ACHN (cell line): ENCODE measurements at regions not wholly inside any gene's neighbourhood (a gene's known extent, or its start where the extent isn't known, plus 50 kb on each side); places are given as distances from the start of the nearest gene placed in this dataset.

ENCODE experiments used
- DNase-seq: peaks from one replicate; pipeline ENCODE4 v3.0.0-alpha.2; 2015
- in situ Hi-C: cut with HindIII; loops from 2 replicates; pipeline ENCODE4 v1.10.0; 2017; ENCODE audit warnings: low sequenced_read_pairs, low pct_ligation_motif_present, low pct_unique_long_range_greater_than_20kb

- in situ Hi-C loops, result no loop called here
- DNase-seq, result no peak
These were observed 277.3 kb upstream of the TANK start for GRCh38 chr2:160882906-160883305.

- no peak for DNase-seq
- in situ Hi-C loops, result no loop called here
These were observed 276.2 kb upstream of the TANK start for GRCh38 chr2:160884056-160884455.

GRCh38 chr2:160889439-160890170 is 270.6 kb upstream of the TANK start:
- DNase-seq, result no peak
- in situ Hi-C loops, result no loop called here

- in situ Hi-C loops, result no loop called here
- no peak for DNase-seq
These were observed 269.4 kb upstream of the TANK start for GRCh38 chr2:160890667-160891352.

GRCh38 chr2:160891353-160891740 is 268.9 kb upstream of the TANK start:
- no peak for DNase-seq
- in situ Hi-C loops, result no loop called here

DNA sequence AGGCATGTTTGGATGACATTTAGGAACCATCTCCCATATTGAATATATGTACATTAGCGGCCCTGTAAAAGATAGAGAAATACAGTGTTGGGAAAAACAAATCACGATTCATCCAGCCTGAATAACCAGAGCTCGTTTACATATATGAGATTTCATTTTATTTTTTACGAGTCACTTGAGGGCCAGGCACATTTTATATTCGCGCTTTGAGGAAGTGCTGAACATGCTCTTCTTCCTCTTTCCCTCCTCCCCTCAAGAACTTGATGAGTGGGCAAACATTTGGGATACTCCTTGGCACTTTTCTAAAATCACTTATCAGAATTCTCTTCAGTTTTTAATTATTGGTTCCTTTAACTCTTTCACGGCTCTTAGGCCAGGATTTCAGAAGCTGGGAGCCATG is 268.0 kb upstream of the TANK start:
- in situ Hi-C loops, result no loop called here
- no peak for DNase-seq

DNA sequence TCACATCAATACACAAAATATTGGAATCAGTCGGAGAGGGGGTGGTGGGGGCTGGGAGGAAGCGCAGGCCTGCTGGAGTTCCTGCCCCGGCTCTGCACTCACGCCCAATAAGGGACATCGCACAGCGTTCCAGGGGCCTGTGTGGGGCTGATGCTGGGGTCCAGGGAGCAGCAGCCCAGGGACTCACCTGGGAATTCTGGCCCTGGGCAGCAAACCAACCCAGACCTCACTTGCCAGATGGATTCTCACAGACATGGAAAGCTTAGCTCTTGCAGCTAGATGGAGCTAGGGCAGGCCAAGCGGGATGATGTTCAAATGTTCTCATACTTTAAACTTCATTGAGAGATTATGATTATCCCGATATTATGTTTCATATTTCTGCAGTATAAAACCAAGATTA is 266.6 kb upstream of the TANK start:
- DNase-seq, result no peak
- in situ Hi-C loops, result no loop called here

GRCh38 chr2:160898581-160899307 is 261.5 kb upstream of the TANK start:
- in situ Hi-C loops, result no loop called here
- DNase-seq, result no peak

DNA sequence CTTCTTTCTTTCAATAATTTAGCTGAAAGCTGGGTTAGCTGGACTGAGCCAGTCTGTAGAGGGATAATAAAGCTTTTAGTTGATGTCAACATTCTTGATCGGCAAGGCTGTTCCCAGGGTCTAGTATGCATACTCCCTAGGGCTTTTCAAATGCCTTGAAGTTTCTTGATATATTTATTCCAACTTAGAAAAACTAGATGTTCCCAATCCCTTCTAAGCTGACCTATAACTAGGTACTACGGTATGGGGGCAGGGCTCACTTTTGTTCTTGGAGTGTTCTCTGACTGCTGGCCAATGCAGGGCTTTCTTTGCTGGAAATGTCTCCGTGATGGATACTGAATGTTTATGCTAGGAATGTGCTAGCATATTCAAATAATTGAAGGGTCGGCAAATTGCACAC is 258.6 kb upstream of the TANK start:
- DNase-seq, result no peak
- in situ Hi-C loops, result no loop called here

- DNase-seq, result no peak
- in situ Hi-C loops, result no loop called here
These were observed 254.4 kb upstream of the TANK start for GRCh38 chr2:160905862-160906261.

- DNase-seq, result peak; percentile 41
- in situ Hi-C loops, result no loop called here
These were observed 253.3 kb upstream of the TANK start for GRCh38 chr2:160906878-160907277.

DNA sequence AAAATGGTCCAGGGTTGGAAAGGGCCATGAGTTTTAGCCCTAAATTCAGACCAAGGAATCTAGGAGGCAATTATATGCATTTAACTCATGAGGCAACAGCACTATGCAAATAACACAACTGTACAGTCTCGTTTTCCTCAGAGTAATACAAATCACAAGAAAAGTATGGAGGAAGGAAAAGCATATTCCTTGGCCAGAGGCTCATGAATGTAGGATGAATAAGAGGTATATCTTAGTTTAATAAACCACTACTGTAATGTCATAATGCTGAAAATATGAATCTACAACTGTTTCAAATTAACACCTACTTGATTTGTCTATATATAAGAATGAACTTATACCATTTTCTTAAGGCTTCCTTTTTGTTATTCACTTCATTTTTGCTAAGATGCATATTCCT is 252.5 kb upstream of the TANK start:
- in situ Hi-C loops, result no loop called here
- no peak for DNase-seq

DNA sequence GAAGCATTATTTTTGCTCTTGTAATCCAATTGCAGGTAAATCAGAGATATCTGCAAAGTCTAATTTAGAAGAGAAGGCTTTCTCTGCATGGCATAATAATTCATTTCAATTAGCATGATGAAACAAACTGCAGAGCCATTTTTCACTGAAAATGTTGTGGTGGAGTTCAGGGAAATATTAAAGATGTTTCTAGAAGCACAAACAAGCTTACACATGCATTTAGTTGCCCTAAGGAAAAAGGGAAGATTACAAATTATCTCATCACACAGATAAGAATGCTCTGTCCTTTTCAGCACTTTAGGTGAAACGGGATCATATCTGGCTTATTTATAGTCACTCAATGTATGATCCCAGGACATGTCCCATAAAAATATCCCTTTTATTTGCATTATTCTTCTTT is 252.1 kb upstream of the TANK start:
- DNase-seq, result no peak
- in situ Hi-C loops, result no loop called here

GRCh38 chr2:160909781-160910242 is 250.4 kb upstream of the TANK start:
- no peak for DNase-seq
- in situ Hi-C loops, result no loop called here

- no peak for DNase-seq
- in situ Hi-C loops, result no loop called here
These were observed 249.5 kb upstream of the TANK start for GRCh38 chr2:160910681-160911080.

DNA sequence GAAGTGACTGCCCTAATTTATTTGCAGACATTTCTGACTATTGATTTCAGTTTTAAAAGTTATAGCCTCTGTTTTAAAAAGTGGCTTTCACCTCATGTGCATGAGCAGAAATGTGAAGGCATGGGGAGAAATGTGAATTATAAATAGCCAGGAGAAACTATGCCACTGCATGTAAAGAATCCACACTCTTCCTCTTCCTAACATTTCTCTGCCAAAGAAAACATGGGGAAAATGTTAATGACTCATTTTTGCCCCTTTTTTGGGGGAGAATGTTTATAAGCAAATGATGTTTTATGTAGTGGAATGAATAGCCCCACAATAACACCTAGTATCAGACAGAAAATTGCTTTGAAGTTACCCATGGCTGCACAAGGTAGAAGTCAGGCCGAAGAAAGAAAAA is 249.0 kb upstream of the TANK start:
- no peak for DNase-seq
- in situ Hi-C loops, result no loop called here

- in situ Hi-C loops, result no loop called here
These were observed 248.0 kb upstream of the TANK start for GRCh38 chr2:160912276-160912675.

GRCh38 chr2:160913323-160913722 is 246.9 kb upstream of the TANK start:
- in situ Hi-C loops, result no loop called here
- DNase-seq, result no peak

More at GRCh38 chr2:160912276-160912675, 248.0 kb upstream of the TANK start:
- no peak for DNase-seq

DNA sequence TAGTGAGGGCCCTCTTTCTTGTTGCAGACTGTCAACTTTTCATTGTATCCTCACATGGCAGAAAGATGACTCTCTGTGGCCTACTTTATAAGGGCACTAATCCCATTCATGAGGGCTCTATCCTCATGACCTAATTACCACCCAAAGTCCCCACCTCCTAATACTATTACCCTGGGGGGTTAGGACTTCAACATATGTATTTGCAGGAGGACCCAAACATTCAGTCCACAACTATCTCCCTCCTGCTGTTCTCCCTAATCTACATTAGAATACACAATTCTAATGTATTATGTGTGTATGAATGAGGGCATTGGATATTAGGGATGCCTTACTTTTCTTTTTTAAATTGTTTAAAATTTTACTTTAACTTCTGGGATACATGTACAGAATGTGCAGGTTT is 246.0 kb upstream of the TANK start:
- in situ Hi-C loops, result no loop called here
- no peak for DNase-seq

GRCh38 chr2:160916300-160916699 is 243.9 kb upstream of the TANK start:
- DNase-seq, result no peak
- in situ Hi-C loops, result no loop called here
